Renal cortical epithelial cell (primary cell): ENCODE measurements at regions not wholly inside any gene's neighbourhood (a gene's known extent, or its start where the extent isn't known, plus 50 kb on each side); places are given as distances from the start of the nearest gene placed in this dataset.
A peak's percentile ranks its signal among the peaks of the same experiment; 100 is the strongest.

Experiments
- DNase-seq: peaks from one replicate; pipeline ENCODE4 v3.0.0-alpha.2; 2011; ENCODE audit warnings: low read depth

DNA sequence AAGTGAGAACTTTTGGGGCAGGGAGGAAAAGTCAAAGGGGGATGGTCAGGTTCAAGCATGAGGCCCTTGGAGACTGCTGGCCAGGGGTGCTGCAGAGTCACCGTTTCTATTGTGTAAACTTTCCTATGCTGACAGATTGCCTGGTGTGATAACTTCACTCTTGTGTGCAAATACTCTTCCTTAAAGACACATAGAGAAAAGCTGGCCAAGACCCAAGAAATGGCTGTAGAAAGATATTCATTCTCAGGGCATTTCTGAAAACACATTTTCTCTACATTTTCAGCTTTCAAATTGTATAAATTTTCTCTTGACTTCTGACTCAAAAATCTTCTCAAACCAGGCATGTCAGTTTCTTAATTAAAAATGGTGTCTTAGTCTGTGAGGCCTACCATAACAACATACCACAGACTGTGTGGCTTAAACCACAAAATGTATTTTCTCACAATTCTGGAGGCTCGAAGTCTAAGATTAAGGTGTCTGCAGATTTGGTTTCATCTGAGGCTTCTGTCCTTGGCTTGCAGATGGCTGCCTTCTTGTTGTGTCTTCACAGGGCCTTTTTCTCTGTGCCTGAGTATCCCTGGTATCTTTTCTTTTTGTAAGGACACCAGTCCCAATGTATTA lies 304.5 kb downstream of the KCNRG start:
- peak; percentile 53 for DNase-seq

DNA sequence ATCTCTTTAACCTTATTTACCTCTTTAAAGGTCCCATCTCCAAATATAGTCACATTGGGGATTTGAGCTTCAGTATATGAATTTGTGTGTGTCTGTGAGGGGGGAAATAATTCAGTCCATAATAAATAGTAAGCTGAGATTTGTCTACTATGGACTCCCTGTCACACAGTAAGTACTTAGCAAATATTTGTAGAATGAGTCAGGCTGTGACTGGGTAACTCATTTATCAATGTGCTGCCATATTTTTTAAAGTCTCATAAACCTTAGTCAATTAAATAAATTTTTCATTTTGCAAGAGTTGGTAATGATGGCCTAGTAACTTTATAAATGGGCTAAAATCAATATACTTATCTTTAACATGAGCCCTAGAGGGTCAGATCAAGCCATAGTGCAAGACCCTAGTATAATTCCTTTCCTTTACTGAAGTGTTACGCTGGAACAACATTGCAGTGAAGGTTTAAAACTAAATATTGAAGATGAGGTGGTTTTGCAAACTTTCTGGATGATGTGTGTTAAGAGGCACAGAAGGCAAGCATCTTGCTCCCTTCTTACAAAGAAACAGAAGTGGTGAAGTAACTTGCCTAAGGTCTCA lies 305.1 kb downstream of the KCNRG start:
- peak; percentile 87 for DNase-seq

DNA sequence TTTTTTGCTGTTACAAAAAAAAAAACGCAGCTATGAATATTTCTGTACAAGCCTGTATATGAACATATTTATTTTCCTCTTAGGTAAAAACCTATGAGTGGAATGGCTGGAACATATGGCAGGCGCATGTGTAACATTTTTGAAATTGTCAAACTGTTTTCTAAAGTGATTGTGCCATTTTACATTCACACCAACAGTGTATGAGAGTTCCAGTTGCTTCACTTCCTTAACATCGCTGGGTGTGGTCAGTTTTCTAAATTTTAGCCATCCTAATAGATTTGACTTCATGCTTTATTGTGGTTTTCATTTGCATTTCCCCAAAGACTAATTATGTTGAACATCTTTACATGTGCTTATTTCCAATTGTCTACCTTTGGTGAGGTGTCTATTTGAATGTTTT lies 306.8 kb downstream of the KCNRG start:
- no peak for DNase-seq

DNA sequence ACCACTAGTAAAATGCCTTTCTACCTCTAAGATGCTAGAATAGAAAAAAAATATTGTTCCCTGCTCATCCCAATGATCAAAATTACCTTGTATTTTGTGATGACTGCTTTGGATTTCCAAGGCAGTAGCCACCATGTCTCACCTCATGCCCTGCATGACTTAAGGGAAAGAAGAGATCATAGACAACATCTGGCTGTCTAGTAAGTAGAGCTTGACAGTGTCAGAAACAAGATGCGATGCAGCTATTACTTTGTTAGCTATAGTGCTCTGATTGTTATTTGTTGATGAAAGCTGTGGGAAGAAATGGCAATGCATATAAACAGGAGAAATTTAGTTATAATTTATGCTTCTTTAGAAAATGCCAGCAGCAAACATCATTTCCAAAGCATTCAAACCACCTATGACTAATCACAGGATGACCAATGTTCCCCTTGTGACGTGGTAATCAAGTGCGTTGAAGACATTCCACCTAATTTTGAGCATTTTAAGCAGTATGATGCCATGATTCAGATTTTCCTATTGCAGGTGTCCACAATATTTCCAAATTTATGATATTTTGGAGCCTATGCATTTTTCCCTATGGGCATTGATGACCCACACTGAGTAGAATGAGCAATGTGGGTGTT lies 308.3 kb downstream of the KCNRG start:
- DNase-seq, result peak; percentile 89

DNA sequence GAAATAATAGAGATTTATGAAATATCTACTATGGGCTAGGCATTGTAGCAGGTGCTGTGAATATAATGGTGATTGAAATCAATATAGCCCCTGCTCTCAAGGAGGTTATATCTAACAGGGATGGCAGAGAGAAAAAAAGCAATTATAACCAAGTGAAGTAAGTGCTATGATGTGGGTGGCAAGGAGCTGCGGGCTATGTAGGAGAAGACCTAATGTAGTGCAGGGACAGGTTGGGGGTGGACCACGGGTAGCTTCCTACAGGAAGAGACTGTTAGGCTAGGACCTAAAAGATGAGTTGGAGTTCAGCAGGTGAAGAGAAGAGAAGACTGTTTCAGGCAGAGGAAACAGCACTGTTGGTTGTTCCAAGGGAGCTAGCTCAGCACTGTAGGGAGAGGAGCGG lies 311.0 kb downstream of the KCNRG start:
- no peak for DNase-seq

DNA sequence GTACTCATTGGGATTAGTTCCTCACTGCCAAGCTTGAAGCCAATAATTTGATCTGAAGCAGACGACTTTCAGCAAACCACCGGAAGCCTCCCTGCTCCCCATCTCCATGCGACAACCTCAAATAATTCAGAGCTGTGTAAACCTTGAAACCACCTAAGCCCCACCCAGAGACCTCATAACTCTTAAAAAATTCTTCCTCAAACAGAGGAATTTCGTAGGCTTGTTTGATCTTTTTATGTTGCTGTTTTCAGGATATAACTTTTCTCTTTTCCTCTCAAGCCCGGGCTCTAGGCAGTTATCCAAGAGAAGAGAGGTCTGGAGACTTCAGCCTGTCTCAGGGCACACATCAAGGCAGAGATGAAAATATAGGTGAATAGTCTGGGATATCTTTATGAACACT lies 311.6 kb downstream of the KCNRG start:
- no peak for DNase-seq

DNA sequence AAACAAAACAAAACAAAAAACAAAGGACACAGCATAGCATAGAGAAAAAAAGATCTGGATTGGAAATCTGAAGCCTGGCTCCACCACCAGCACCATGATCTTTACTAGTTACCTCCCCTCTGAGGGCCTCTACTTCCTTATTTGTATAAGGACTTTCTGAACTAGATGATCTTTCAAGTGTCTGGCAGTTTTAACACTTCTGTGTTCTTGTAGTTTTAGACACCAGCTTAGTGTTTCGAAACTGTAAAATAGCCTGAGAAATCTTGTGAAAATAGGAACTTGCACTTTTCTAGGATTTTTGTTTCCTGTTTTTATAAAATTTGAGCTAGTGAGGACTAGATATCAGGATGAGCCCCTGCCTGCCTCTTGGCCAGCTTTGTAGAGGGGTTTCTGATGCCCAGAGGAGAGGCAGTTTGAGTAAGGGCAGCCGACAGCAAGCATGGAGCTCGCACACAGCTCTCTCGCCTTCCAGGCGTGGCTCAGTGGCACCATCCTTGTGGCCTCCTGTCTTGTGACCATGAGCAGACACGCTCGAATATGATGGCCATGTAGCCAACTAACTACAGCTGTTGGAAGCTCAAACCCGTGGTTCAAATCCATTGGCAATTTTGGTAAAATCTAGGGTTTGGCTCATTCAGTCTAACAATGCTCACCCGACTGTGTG lies 319.0 kb downstream of the KCNRG start:
- DNase-seq, result no peak

DNA sequence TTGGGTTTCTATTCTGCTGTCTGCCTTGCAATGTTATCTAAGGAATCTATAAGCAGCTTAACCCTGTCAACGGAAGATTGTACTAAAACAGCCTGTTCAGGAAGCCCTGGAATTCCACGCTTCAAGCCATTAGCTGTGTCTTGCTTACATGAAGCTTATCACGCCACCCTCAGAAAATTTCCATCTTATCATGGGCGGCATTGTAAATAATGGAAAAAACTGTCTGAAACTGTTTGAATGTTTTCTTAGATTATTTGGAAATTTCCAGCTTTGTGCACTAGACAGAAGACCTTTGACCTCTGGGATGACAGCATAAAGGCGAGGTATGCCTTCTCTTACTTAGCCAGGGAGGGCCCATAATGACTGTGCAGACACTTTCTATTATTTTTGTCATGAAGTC lies 319.7 kb downstream of the KCNRG start:
- DNase-seq, result no peak

DNA sequence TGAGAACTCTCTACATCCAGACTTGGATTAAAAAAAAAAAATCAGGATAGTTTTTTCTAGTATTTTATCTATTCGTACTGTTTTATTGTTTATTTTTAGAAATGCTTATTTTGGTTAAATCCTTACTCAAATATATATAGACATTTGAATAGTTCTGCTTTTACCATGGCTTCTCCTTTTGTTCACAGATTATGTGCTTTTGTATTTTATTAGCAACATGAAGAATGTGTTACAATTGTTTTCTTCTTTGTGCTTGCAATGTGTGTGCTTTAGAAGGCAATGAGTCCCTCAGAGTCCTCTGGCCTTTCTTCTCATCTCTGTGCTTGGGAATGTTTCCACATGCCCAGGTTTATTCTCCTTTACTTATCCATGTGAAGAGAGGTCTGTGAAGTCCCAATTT lies 324.0 kb downstream of the KCNRG start:
- DNase-seq, result no peak

DNA sequence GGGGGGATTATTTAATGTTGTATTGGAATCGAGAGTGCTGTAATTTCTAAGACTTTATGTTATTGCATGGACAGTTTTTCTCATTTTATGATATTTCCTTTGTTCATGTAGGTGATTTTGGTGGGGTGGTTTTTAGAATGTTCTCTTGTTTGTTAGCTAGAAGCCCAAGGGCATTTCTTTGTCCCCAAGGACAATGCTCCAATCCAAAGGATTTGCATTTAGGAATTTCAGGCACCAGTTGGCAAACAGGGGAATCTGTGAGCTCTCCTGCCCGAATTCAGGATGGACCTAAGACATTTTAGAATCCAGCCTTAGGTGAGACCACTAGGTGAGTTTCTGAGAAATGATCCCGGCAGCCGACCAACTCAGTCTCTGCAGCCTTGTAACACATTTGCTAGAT lies 324.9 kb downstream of the KCNRG start:
- DNase-seq, result no peak

DNA sequence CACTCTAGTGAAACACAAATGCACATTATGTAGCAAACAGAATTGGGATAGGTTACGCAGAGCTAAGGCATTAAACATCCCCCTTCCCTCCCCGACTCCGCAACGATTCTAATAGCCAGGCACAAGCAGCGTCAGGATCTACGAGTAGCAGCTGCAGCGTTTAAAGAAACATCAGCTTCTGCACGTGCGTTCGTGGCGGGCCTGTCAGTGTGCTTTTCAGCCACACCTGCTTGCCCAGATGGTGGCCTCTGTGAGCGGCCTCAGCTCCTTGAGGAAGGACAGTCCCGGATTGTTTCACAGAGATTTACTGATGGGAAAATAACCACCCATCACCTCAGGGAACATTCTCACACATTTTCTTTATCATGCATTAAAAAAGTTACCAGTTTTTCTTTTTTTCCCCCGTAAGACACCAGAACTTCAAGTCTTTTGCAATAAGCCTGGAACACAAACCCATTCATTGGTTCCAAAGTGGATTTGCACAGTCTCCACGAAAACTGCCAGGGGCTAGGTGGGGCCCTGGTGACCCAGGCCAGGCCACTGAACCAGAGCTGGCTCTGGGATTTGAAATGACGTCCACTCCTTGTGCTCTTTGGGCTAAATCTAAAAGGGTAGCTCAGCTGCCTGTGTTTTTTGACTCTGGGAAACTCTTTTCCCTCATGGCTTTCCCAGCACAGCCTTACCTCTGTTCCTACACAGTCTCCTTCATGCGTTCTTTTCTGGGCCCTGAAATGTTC lies 325.5 kb downstream of the KCNRG start:
- DNase-seq, result no peak

DNA sequence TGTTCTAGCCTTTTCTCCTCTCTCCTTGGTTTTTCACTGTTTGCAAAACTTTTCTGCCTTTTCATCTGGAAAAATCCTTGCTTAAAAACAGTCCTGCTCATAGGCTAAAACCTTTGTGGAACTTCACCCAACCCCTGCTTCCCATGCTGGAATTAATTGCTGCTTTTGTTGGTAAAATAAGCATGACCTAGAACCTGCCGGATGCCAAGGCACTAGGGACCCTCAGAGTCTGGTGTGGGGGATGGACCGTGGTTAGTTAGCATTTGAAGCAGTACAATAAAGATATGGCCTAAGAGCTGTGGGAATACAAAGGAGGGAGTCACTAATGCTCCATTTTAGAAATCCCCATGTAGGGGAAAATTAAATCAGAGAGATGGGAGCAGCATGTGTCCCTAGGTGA lies 326.3 kb downstream of the KCNRG start:
- DNase-seq, result no peak

DNA sequence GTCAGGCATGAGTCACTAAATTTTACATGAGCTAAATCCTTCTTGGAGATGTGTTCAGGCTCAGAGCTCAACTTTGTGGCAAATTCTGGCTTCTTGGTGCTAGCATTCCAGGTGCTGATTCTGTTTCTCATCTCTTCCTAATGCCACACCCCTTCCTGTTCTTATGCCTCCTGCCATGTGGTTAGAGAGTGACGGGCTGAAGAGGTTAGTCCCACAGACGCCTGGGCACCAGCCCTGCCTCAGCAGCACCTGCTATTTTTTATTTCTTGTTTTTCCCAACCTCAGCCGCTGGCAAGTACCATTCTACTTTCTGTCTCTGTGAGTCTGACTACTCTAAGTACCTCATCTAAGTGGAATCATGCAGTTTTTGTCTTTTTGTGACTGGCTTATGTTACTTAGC lies 329.5 kb downstream of the KCNRG start:
- no peak for DNase-seq

DNA sequence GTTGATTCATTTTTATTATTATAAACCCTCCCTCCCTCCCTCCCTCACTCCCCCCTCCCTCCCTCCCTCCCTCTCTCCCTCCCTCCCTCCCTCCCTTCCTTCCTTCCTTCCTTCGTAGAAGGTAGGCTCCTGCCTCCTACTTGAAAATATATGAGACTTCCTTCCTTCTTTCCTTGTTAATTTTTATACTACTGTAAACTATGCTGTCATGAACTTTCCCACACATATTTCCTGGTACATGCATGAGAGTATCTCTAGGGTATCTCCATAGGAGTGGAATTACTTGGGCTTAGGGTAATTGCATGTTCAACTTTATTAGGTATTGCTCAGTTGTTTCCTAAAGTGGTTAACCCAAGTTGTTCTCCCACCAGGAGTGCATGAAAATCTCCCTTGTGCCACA lies 330.6 kb downstream of the KCNRG start:
- no peak for DNase-seq

DNA sequence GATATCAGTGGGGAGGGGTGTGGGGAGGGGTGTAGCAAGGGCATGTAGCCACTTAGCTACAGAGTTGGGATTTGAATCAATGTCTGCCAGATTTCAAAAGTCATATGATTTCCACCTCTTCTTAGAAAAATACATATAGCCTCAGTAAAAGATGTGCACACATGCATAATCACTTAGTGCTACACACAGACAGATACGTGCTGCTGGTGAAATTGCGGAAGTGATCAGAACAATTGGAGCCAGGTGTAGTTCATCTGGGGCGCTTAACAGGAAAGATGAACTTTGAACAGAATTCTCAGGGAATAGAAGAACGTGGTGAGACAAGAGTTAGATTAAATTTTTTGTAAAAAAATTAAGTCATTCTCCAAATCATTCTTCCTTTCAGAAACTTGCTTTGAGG lies 333.1 kb downstream of the KCNRG start:
- no peak for DNase-seq

DNA sequence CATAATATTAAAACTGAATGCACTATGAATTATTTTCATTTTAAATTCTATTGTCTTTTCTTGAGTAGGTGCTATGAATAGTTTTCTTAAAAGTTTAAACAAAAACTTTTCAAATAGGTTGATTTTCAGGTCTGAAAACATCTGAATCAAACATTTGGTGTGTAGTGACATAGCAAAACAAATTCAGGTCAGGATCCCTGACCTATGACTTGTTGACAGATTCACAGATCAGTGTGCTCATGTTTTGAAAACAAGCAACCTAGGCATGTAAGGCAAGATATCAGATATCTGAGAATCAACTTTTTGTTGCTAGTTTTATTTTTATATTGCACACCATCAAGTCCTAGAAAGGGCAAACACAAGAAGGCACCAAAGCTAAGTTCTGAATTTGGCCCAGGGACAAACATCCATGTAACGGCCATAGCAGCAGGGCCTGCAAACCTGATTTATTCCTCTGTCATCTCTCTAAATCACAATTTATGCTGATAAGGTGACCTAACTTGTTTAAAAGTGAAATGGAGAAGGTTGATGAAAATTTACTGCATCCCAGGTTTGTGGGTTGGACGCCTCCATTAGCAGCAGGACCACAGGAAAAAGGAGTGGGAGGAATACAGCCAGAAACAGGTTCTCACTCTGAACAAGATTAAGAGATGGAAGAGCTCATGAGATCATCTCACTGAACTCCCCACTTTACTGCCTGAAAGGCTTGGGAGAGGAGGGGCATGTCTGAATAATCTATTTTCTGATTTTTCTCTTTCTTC lies 337.7 kb downstream of the KCNRG start:
- DNase-seq, result no peak

DNA sequence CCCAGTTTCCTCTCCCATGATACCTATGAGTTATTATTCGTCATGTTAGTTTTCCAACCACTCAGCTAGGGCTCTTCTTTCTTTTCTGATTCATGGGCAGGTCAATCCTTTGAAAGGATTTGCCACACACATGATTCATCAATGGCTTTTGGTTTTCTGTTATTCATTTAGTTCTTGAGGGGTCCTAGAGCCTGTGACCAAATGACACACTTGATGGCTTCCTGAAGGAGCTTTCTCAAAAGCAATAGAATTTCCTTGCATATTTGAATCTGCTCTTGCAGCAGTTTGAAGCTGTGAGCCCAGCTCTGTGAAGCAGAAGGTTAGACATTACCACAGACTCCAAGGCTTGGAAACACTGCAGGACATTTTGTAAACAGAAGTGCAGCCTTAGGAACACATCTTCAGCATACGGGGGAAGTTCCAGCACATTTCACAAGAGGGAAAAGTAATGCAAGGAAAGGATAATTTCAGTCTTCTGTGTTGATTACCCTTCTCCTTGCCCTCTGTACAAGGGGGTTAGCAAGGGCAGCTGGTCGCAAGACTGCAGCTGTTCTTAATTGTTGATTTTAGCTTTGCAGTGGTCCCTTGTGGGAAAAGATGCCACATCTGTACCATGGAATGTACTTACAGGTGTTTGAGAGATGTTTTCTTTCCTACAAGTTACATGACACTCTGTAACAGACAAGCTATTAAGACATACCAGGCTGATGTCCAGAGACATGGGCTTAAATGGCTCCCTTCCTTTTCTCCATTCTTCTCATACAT lies 338.6 kb downstream of the KCNRG start:
- DNase-seq, result peak; percentile 68

DNA sequence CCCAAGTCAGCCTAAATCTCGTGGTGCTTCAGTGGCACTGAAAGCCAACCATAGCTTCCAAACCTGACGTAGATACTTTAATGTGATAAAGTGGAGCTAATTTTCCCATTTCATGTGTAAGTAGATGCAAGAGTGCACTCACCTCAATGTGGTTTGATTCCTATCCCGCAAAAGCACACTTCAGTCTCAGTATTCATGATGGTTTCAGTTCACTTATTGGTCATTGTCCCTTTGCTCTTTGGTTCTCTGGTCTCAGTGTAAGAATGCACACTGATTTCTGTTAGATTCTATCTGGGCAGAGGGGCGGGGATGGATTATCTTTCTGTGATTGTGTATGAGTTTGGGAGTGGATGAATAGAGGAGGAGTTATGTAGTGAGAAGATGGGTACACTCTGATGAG lies 340.6 kb downstream of the KCNRG start:
- no peak for DNase-seq

DNA sequence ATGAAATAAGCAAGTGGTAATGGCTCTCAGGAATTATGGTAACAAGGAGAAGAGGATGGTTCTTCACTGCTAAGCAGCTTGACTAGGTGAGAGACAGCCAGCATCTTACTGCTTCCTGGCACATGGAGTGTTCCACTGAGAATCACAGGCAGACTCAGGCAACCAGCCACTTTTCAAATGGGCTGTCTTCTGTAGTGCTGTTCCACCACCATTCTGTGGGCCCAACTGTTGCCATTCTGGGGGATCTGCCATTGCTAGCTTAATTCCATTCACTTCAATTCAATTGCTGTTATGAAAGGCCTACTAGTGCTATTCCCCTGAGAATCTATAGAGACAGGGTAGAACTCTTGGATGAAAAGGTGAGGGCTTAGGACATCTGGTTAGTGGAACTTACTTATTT lies 341.9 kb downstream of the KCNRG start:
- no peak for DNase-seq

DNA sequence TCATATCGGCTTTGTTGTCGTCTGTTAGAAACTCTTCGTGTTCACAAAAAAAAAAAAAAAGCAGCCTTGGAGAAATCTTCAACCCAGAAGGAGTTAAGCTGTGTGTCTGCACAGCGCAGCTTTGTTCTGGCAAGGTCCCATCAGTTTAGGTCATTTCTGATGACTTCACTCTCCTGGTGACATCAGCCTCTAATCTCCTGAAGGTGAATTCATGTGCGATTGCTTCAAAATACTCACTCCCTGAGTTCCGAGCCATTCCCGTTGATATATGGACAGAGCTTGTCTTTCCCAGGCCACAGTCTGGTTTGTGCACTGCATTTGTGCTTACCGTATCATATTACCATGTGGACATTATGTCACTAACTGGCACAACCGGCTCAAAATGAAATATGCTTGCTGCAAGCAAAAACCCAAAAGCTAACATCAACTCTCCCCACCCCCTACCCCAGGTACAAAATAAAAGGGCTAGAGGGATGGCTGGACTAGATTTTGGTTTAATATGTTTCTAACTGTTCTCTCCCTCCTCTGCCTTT lies 342.4 kb downstream of the KCNRG start:
- DNase-seq, result peak; percentile 72
